AG04450 (cell line): ENCODE measurements at regions not wholly inside any gene's neighbourhood (a gene's known extent, or its start where the extent isn't known, plus 50 kb on each side); places are given as distances from the start of the nearest gene placed in this dataset.

Experiments used
- CTCF ChIA-PET: fragments of 300-600, 350-600 bp; formaldehyde crosslinking; extraction: SDS; loops from one replicate; lab custom pipeline; 2022; ENCODE audit warnings: antibody characterized with exemption, inconsistent platforms; lab: Charles Lee
- POLR2A ChIA-PET: fragments of 350-600 bp; formaldehyde crosslinking; extraction: SDS; loops from one replicate; lab custom pipeline; 2021; ENCODE audit warnings: antibody characterized with exemption, inconsistent platforms; lab: Yijun Ruan, JAX
- DNase-seq: peaks from one replicate; pipeline ENCODE4 v3.0.0-alpha.2; 2011; ENCODE audit warnings: low read depth, low spot score
- H3K27ac ChIP-seq: one replicate; pipeline ENCODE4 v1.5.1; 2012; ENCODE audit warnings: low read depth, low read length, control low read depth
- H3K27me3 ChIP-seq: one replicate; pipeline ENCODE4 v1.6.0; 2012; ENCODE audit warnings: low read length; ENCODE audit not compliant: control insufficient read depth, insufficient read depth
- H3K4me3 ChIP-seq: 2 replicates; pipeline ENCODE4 v1.5.1; 2011; ENCODE audit warnings: mild to moderate bottlenecking, low read depth, low read length, control low read depth
- H3K9me3 ChIP-seq: 2 replicates; pipeline ENCODE4 v1.5.1; 2012; ENCODE audit warnings: low read length; ENCODE audit not compliant: control insufficient read depth, insufficient read depth
- TF ChIP-seq, protein P1 (sequence below): IDR thresholded peaks from 2 replicates; pipeline ENCODE4 v1.5.1; 2011; ENCODE audit warnings: low read depth, low read length, control low read depth, inconsistent platforms

GRCh38 chr7:157485361-157485831, 148.6 kb downstream of the DNAJB6 start:
- no peaks in the 10 kb centered on the region for H3K27me3 ChIP-seq
- DNase-seq: no peak
- no peak overlapping the region for H3K4me3 ChIP-seq
- H3K27ac ChIP-seq: no peak overlapping the region
- H3K9me3 ChIP-seq: peaks cover 77% of the 10 kb centered on the region
- CTCF ChIA-PET: interaction anchor here (2.1 kb wide), 1 partner anchor 11 kb away, joined by 6 read pairs; no protein-coding TSS in a partner anchor
- POLR2A ChIA-PET: no interaction called here
- TF ChIP-seq, protein P1, sequence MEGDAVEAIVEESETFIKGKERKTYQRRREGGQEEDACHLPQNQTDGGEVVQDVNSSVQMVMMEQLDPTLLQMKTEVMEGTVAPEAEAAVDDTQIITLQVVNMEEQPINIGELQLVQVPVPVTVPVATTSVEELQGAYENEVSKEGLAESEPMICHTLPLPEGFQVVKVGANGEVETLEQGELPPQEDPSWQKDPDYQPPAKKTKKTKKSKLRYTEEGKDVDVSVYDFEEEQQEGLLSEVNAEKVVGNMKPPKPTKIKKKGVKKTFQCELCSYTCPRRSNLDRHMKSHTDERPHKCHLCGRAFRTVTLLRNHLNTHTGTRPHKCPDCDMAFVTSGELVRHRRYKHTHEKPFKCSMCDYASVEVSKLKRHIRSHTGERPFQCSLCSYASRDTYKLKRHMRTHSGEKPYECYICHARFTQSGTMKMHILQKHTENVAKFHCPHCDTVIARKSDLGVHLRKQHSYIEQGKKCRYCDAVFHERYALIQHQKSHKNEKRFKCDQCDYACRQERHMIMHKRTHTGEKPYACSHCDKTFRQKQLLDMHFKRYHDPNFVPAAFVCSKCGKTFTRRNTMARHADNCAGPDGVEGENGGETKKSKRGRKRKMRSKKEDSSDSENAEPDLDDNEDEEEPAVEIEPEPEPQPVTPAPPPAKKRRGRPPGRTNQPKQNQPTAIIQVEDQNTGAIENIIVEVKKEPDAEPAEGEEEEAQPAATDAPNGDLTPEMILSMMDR: no peak

DNA sequence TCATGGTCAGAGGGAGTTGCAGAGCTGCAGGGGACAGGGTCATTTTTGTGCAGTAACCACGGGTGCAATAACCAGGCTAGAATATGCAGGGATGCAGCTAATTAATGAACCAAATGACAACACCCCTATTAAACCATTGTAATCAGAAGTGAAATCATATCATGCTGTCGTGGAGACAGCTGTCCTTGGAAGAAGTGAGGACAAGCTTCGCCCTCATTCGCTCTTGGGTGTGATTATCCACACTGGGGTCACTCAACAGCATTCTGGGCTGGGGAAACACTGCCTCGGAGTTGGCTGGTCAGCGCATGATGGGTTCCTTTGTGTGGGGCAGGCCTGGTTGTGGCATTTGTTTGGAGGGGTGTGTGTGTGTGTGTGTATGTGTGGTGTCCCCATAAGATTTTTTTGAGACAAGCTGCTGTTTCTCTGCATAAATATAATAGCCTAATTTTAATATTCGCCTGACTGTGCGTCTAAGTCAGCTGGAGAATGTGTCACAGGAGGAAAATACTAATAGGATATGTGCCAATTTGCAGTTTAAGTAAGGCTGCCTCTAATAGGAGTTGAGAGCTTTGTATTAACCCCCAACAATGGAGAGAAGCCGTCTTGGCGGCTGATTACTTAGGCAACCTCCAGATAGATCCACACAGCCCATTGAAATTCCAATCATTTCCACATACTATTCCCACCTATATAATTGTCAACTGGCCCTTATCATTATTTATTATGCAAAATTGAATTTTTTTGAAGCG, 149.4 kb downstream of the DNAJB6 start:
- ChIA-PET CTCF (interaction anchor here (2.1 kb wide), 1 partner anchor 11 kb away, joined by 6 read pairs; no protein-coding TSS in a partner anchor), POLR2A (no interaction called here)
- TF ChIP-seq, protein P1: no peak
- Histone ChIP-seq H3K4me3 (no peak overlapping the region), H3K27ac (no peak overlapping the region), H3K9me3 (peaks cover 69% of the 10 kb centered on the region), H3K27me3 (no peaks in the 10 kb centered on the region)
- no peak for DNase-seq

- ChIA-PET CTCF (no interaction called here), POLR2A (no interaction called here)
- no peak for DNase-seq
- Histone ChIP-seq H3K27ac (no peak overlapping the region), H3K9me3 (peaks cover 58% of the 10 kb centered on the region), H3K27me3 (no peaks in the 10 kb centered on the region), H3K4me3 (no peak overlapping the region)
- TF ChIP-seq, protein P1: no peak
Measured at GRCh38 chr7:157487046-157487770, 150.4 kb downstream of the DNAJB6 start.

DNA sequence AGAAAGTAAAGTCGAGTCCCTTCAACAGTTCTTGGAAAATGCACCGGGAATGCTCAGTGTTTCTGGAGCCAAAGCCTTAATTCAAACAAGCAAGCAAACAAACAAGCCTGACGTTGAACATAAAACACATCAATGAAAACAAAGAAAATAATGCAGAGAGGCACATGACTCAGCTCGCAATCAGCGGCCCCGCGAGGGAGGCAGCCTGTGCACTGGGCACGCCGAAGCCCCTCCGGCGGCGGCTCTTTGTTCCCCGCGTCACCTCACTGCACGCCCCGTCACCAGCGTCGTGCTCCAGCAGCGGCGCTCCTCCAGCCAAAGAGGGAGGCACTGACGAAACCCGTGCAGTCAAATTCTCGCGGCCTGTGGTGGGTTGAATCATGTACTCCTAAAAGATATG, 151.5 kb downstream of the DNAJB6 start:
- Histone ChIP-seq H3K27me3 (no peaks in the 10 kb centered on the region), H3K9me3 (peaks cover 51% of the 10 kb centered on the region), H3K27ac (no peak overlapping the region), H3K4me3 (no peak overlapping the region)
- DNase-seq: no peak
- TF ChIP-seq, protein P1: no peak
- CTCF ChIA-PET: no interaction called here
- POLR2A ChIA-PET: no interaction called here

GRCh38 chr7:157488966-157489365, 152.2 kb downstream of the DNAJB6 start:
- CTCF ChIA-PET: no interaction called here
- Histone ChIP-seq H3K4me3 (no peak overlapping the region), H3K9me3 (peaks cover 51% of the 10 kb centered on the region), H3K27me3 (no peaks in the 10 kb centered on the region), H3K27ac (no peak overlapping the region)
- TF ChIP-seq, protein P1: no peak
- DNase-seq: no peak
- POLR2A ChIA-PET: no interaction called here
